SH-SY5Y (cell line): ENCODE measurements at regions not wholly inside any gene's neighbourhood (a gene's known extent, or its start where the extent isn't known, plus 50 kb on each side); places are given as distances from the start of the nearest gene placed in this dataset.

Source experiments
- GATA2 ChIP-seq: IDR thresholded peaks from 2 replicates; pipeline ENCODE4 v1.6.1; 2011; ENCODE audit warnings: mild to moderate bottlenecking, low read depth, low read length
- GATA3 ChIP-seq: IDR thresholded peaks from 2 replicates; pipeline ENCODE4 v1.6.1; 2011; ENCODE audit warnings: low read depth, mild to moderate bottlenecking, low read length, moderate library complexity

DNA sequence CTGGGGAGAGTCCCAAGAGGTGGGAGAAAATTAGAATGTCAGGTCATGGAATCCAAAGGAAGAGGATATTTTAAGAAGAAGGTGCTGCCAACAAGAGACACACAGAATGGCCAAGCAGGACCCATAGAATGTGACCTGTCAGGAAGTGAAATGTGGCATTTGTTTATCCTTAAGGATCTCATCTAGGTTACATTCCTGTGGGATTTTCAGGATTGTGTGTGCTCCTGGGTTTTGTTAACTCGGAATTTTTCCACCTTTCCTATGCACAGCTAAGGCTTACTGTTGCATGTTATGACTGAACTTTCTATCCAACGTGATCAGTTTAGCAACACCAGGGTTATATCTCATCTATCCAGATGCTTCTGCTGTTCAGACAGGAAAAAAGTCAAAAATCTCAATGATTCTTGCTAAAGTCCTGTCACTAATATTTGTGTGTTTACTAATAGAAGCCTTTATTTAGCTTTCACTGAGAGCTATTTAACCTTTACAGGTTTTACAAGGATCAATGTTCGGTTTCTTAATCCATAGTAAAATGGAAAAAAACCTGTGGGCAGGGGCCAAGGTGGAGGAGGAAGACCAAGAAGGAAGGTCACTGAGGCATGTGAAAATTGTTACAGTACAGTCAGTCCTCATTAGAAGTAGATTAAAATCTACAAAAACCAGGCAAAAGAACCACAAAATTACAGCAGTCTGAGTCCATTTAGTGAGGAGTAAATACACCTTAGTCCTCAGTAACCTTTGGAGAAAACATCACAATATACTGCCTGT is 437.8 kb upstream of the NPVF start:
- TF ChIP-seq GATA2: no peak
- TF ChIP-seq GATA3: 0 out of 2 replicates have a peak, but pooled peaks have one; percentile 38
